GM18867 (cell line): ENCODE measurements at regions not wholly inside any gene's neighbourhood (a gene's known extent, or its start where the extent isn't known, plus 50 kb on each side); places are given as distances from the start of the nearest gene placed in this dataset.
"Not testable (repeated sequence)": the region's sequence is repeated elsewhere in the genome, so short reads cannot be mapped to it uniquely, and the experiment has no call there.

Experiments used
- ATAC-seq: cut with Tn5 transposase; IDR thresholded peaks from one replicate; pipeline ENCODE4 v1.9.1; 2021; ENCODE audit warnings: mild to moderate bottlenecking, moderate library complexity; ENCODE audit not compliant: unreplicated experiment

- no peak for ATAC-seq
Measured at GRCh38 chr9:88917375-88917774, 73.9 kb upstream of the S1PR3 start.

DNA sequence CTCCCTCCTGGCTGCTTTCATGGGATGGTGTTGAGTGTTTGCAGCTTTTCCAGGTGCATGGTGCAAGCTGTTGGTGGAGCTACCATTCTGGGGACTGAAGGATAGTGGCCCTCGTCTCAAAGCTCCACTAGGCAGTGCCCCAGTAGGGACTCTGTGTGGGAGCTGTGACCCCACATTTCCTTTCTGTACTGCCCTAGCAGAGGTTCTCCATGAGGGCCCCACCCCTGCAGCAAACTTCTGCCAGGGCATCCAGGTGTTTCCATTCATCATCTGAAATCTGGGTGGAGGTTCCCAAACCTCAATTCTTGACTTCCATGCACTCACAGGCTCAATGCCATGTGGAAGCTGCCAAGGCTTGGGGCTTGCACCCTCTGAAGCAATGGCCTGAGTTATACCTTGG lies 72.7 kb upstream of the S1PR3 start:
- not testable (repeated sequence) for ATAC-seq

- ATAC-seq = no peak
Measured at GRCh38 chr9:88920645-88921044, 70.6 kb upstream of the S1PR3 start.

- peak; percentile 80 for ATAC-seq
Measured at GRCh38 chr9:88922091-88922490, 69.2 kb upstream of the S1PR3 start.

DNA sequence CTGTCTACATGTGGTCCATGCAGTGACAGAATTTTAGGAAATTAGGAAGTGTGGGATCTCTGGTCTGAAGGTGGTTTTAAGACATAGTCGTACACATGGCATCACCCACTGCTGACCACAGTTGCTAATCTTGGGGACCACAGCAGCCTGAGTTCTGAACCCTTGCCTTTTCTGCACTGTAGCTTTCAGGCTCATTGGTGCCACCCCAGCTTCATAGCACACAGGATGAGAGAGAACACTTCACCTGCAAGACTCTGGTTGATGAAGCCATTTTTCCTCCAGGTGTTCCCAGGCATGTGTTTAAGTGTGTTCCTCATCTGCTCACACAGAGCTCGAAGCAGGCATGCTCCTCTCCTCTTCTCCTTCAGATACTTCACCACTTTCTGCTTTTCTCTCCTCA lies 68.2 kb upstream of the S1PR3 start:
- ATAC-seq = no peak

GRCh38 chr9:88923653-88924288 lies 67.5 kb upstream of the S1PR3 start:
- ATAC-seq = no peak

DNA sequence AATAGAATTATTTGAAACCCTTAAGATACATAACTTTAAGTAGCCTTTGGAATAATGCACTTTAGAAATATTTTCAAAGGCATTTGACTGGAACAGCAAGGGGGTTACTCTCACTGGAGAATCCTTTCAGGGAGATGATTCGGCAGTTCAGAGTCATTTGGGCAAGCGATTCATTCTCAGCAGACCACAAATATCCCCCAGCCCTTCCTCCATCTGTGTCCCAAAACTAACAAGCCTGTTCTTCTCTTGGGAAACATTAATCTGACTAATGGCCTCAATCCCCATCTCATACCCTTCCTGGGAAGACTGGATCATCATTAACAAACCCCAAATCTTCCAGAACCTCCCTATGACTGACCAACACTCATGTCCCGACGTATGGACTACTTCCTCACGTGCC lies 65.8 kb upstream of the S1PR3 start:
- no peak for ATAC-seq

DNA sequence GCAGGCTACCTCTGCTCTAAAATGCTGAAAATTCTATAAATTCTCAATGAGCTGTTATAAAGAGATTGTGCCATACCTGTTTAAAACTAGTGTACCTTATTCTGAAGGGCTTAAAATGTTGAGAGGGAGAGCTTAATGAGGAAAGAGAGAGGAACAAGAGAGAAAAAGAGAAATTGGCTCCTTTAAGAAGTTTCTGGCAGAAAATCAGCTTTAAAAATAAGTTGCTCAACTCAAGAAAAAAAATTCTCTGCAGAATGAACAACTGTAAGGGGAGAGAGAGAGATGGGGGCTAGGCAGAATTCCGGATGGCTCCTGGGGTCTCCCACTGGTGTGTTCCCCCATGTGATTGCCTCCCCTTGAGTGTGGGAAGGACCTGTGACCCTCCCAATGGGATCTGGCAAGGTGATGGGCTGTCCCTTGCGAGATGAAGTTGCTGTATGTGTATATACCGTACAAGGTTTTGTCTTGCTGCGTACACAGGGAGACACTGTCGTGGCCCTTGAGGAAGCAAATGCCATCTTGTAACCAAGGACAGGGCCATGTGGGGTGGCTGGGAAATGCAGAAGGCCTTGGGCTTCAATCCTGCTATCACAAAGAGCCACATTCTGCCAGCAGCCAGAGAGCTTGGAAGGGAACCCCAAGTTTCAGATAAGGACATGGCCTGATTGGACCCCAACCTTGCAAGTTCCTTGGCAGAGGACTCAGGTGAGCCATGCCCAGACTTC lies 64.3 kb upstream of the S1PR3 start:
- no peak for ATAC-seq

- ATAC-seq = no peak
Measured at GRCh38 chr9:88927510-88927909, 63.8 kb upstream of the S1PR3 start.

DNA sequence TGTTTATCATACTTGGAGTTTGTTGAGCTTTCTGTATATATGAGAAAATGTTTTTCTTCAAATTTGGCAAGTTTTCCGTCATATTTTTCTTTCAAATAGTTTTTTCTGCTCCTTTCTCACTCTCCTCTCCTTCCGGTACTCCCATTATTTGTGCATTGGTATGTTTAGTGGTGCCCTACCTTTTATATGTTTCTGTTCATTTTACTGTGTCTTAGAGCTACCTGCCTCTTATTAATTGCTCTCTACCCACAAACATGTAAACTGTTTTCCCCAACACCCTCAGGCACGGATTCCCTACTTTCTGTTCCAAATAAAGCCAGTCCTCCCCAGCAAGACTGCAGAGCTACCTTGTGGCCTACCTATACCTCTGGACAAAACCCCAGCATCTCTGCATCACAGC lies 60.6 kb upstream of the S1PR3 start:
- ATAC-seq = no peak

GRCh38 chr9:88932766-88933165 lies 58.5 kb upstream of the S1PR3 start:
- no peak for ATAC-seq

- no peak for ATAC-seq
Measured at GRCh38 chr9:88933607-88934379, 57.5 kb upstream of the S1PR3 start.

GRCh38 chr9:88934876-88935535 lies 56.3 kb upstream of the S1PR3 start:
- ATAC-seq = no peak

DNA sequence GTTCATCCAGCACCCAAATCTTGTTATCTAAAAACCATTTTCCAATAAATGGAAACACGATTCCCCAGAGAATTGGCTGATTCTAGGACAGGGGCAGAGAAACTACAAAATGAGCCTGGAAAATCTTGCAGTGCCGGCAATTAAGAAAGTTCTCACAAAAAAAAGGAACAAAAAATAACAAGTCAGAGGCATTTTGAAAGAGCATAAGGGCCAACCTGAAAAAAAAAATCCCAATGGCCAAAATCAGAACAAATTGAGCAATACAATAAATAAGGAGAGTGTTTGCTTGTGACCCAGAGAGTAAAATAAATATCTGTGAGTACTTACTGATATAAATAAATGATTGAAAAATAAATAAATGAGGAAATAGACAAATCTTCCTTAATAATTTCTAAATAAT lies 55.1 kb upstream of the S1PR3 start:
- no peak for ATAC-seq

DNA sequence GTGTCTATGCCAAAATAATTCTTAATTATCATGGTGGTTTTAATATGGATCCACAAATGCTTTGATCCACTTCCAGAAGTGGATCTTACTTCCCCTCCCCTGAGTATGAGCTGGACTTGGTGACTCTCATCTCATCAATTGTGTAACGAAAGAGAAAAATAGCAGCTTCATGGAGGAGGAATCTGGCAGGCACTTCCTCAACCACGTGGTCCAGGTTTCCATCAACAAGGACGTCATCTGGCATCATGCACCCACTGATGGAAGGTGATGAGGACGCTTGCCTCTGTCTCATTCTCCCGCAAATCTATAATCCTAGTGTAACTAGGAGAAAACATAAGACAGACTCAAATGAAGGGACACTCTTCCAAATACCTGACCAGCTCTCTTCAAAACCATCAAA lies 54.6 kb upstream of the S1PR3 start:
- no peak for ATAC-seq

DNA sequence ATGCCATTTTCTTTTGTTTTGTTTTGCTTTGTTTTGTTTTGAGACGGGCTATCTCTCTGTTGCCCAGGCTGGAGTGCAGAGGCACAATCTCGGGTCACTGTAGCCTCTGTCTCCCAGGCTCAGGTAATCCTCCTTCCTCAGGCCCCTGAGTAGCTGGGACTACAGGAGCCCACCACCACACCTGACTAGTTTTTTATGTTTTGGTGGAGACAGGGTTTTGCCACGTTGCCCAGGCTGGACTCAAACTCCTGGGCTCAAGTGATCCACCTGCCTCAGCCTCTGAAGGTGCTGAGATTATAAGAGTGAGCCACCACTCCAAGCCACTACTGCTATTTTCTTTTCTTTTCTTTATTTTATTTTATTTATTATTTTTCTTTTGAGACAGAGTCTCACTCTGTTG lies 54.0 kb upstream of the S1PR3 start:
- no peak for ATAC-seq

DNA sequence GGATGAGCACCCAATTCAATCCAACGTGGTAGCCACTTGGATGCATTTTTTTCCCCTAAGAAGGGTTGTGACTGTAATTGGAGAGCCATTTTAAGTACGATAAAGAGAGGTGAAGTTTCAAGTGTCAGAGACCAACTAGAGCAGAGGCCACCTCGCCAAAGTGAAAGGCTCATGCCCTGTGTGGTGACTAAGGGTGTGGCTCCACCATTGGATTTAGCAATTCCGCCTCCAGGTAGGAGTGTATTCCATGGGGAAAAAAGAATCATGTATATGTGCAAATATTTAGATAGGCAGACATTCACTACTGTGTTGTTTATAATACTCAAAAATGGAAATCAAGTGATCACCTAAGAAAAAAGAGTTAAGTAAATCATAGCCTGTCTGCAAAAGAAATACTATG lies 53.1 kb upstream of the S1PR3 start:
- ATAC-seq = no peak
